IMR-90 (cell line): ENCODE measurements at regions not wholly inside any gene's neighbourhood (a gene's known extent, or its start where the extent isn't known, plus 50 kb on each side); places are given as distances from the start of the nearest gene placed in this dataset.

Experiments
- CEBPB ChIP-seq: IDR thresholded peaks from 2 replicates; pipeline ENCODE4 v1.6.1; 2012; ENCODE audit warnings: low read depth, low read length, improper control_type of control experiment
- CHD1 ChIP-seq: IDR thresholded peaks from 2 replicates; pipeline ENCODE4 v1.6.1; 2012; ENCODE audit warnings: low read depth, low read length, improper control_type of control experiment
- CTCF ChIP-seq: conservative IDR thresholded peaks from 2 replicates; pipeline ENCODE4 v1.5.1; 2012; ENCODE audit warnings: mild to moderate bottlenecking, low read depth, low read length, improper control_type of control experiment
- FOS ChIP-seq: fragments of 150-350 bp; IDR thresholded peaks from 2 replicates; pipeline ENCODE4 v1.6.1; 2016; ENCODE audit warnings: low read depth, low read length
- MAFK ChIP-seq: IDR thresholded peaks from 2 replicates; pipeline ENCODE4 v1.6.1; 2012; ENCODE audit warnings: low read depth, low read length, improper control_type of control experiment
- MXI1 ChIP-seq: IDR thresholded peaks from 2 replicates; pipeline ENCODE4 v1.6.1; 2012; ENCODE audit warnings: low read depth, mild to moderate bottlenecking, low read length, moderate library complexity, borderline replicate concordance
- NFE2L2 ChIP-seq: fragments of 150-350 bp; IDR thresholded peaks from 2 replicates; pipeline ENCODE4 v1.6.1; 2016; ENCODE audit warnings: low read depth, mild to moderate bottlenecking, low read length
- POLR2A ChIP-seq: IDR thresholded peaks from 2 replicates; pipeline ENCODE4 v1.6.1; 2012; ENCODE audit warnings: mild to moderate bottlenecking, low read depth, low read length
- RAD21 ChIP-seq: IDR thresholded peaks from 2 replicates; pipeline ENCODE4 v1.6.1; 2012; ENCODE audit warnings: low read length, improper control_type of control experiment
- RCOR1 ChIP-seq: IDR thresholded peaks from 2 replicates; pipeline ENCODE4 v1.6.1; 2012; ENCODE audit warnings: mild to moderate bottlenecking, low read length, improper control_type of control experiment; ENCODE audit not compliant: insufficient replicate concordance
- SMC3 ChIP-seq: fragments of 150-350 bp; IDR thresholded peaks from 2 replicates; pipeline ENCODE4 v1.6.1; 2016; ENCODE audit warnings: low read depth, mild to moderate bottlenecking, antibody characterized with exemption, low read length, moderate library complexity
- TF ChIP-seq, protein P1 (sequence below): fragments of 150-350 bp; IDR thresholded peaks from 2 replicates; pipeline ENCODE4 v1.6.1; 2016; ENCODE audit warnings: low read depth, mild to moderate bottlenecking, low read length, moderate library complexity, borderline replicate concordance

DNA sequence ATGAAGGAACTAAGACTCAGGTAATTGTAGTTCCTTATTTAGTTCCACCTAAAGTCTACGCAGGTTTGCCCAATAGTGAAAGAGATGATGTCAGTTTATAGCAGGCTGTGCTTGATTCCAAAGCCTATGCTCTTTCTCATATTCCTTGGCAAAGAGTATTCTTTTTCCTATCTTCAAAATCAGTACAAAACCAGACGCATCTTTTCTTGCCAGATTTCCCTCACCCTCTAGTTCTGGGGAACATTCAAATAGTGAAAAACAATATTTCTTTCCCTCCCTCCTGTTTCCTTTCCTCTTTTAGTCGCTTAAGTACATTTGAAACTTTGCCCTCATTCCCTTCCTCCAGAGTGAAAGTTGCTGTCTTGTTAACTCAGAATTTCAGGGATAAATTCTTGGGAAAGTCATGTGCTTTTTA is 134.6 kb upstream of the PDZRN3 start:
- no peak for TF ChIP-seq RAD21
- TF ChIP-seq SMC3, result no peak
- no peak for TF ChIP-seq CTCF
- no peak for TF ChIP-seq CEBPB
- TF ChIP-seq CHD1, result no peak
- no peak for TF ChIP-seq MAFK
- no peak for TF ChIP-seq NFE2L2
- TF ChIP-seq MXI1, result no peak
- TF ChIP-seq, protein P1, sequence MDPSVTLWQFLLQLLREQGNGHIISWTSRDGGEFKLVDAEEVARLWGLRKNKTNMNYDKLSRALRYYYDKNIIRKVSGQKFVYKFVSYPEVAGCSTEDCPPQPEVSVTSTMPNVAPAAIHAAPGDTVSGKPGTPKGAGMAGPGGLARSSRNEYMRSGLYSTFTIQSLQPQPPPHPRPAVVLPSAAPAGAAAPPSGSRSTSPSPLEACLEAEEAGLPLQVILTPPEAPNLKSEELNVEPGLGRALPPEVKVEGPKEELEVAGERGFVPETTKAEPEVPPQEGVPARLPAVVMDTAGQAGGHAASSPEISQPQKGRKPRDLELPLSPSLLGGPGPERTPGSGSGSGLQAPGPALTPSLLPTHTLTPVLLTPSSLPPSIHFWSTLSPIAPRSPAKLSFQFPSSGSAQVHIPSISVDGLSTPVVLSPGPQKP, result no peak
- TF ChIP-seq POLR2A, result no peak
- TF ChIP-seq FOS, result no peak
- TF ChIP-seq RCOR1, result no peak
